Panc1 (cell line): ENCODE measurements at regions not wholly inside any gene's neighbourhood (a gene's known extent, or its start where the extent isn't known, plus 50 kb on each side); places are given as distances from the start of the nearest gene placed in this dataset.

Experiments used
- ATAC-seq: fragments of 200-7000 bp; cut with Tn5 transposase; 2 replicates; pipeline ENCODE4 v1.9.1; 2020; ENCODE audit warnings: mild to moderate bottlenecking, moderate library complexity
- BruUV-seq: library from RNA; stranded (reverse); fragments of 400-500 nt; replicated peaks from 2 replicates; lab custom pipeline; 2021; lab: Mats Ljungman, UMichigan
- CTCF ChIA-PET: fragments of 300-600 bp; sonication (Branson Sonifier 250); formaldehyde crosslinking; loops from one replicate; lab custom pipeline; 2022; ENCODE audit warnings: antibody characterized with exemption; lab: Charles Lee
- POLR2A ChIA-PET: fragments of 300-600 bp; sonication (Branson Sonifier 250); formaldehyde crosslinking; loops from one replicate; lab custom pipeline; 2022; ENCODE audit warnings: antibody characterized with exemption; lab: Charles Lee
- DNase-seq: peaks from one replicate; pipeline ENCODE4 v3.0.0-alpha.2; 2010; ENCODE audit warnings: low read depth, low spot score
- H3K27ac ChIP-seq: 2 replicates; pipeline ENCODE4 v1.5.1; 2011; ENCODE audit warnings: mild to moderate bottlenecking, low read length, inconsistent platforms
- H3K27me3 ChIP-seq: fragments of 200-500 bp; sonication (Bioruptor generic); 2 replicates; pipeline ENCODE4 v1.6.0; 2014; ENCODE audit warnings: low read length, inconsistent platforms; ENCODE audit not compliant: control insufficient read depth, insufficient read depth
- H3K36me3 ChIP-seq: fragments of 200-500 bp; sonication (Bioruptor generic); 2 replicates; pipeline ENCODE4 v1.5.1; 2014; ENCODE audit warnings: inconsistent platforms, mild to moderate bottlenecking, low read length, moderate library complexity; ENCODE audit not compliant: control insufficient read depth, insufficient read depth
- H3K4me1 ChIP-seq: 2 replicates; pipeline ENCODE4 v1.5.1; 2011; ENCODE audit warnings: inconsistent platforms, mild to moderate bottlenecking, low read length, moderate library complexity; ENCODE audit not compliant: control insufficient read depth, insufficient read depth
- H3K4me3 ChIP-seq, 2 experiments: 2 replicates each; pipeline ENCODE4 v1.5.1; 2011 to 2012; ENCODE audit warnings: low read depth in 2 of 2, low read length in 2 of 2, mild to moderate bottlenecking in 2 of 2, inconsistent platforms in 1 of 2, moderate library complexity in 1 of 2
- H3K9me3 ChIP-seq: fragments of 200-500 bp; sonication (Bioruptor generic); 2 replicates; pipeline ENCODE4 v1.5.1; 2014; ENCODE audit warnings: low read depth, mild to moderate bottlenecking, inconsistent platforms, low read length, moderate library complexity; ENCODE audit not compliant: control insufficient read depth, insufficient read depth
- CTCF ChIP-seq: fragments of 450-650 bp; IDR thresholded peaks from 2 replicates; pipeline ENCODE4 v1.5.1; 2017; ENCODE audit warnings: mild to moderate bottlenecking
- POLR2AphosphoS5 ChIP-seq: IDR thresholded peaks from 2 replicates; pipeline ENCODE4 v1.6.1; 2012; ENCODE audit warnings: mild to moderate bottlenecking, low read depth, low read length, moderate library complexity
- SIN3A ChIP-seq: IDR thresholded peaks from 2 replicates; pipeline ENCODE4 v1.6.1; 2012; ENCODE audit warnings: low read depth, mild to moderate bottlenecking, low read length, moderate library complexity, borderline replicate concordance; ENCODE audit not compliant: insufficient read depth
- TCF7L2 ChIP-seq: IDR thresholded peaks from 2 replicates; pipeline ENCODE4 v1.6.1; 2011; ENCODE audit warnings: mild to moderate bottlenecking, low read depth, low read length, inconsistent platforms
- in situ Hi-C: cut with HindIII; loops from 2 replicates; pipeline ENCODE4 v1.10.0; 2016; ENCODE audit warnings: low sequenced_read_pairs, low pct_unique_long_range_greater_than_20kb
- intact Hi-C: fragments of 100-400 bp; cut with micrococcal nuclease; formaldehyde crosslinking; loops from one replicate; pipeline ENCODE4 v1.10.0; 2022; ENCODE audit not compliant: unreplicated experiment
- TF ChIP-seq, protein P1 (sequence below), 2 experiments: IDR thresholded peaks; 2 replicates each; pipeline ENCODE4 v1.6.1; 2011 to 2012; ENCODE audit warnings: low read depth in 2 of 2, control low read depth in 1 of 2, low read length in 1 of 2, mild to moderate bottlenecking in 1 of 2, moderate library complexity in 1 of 2; ENCODE audit not compliant: insufficient read depth in 1 of 2

DNA sequence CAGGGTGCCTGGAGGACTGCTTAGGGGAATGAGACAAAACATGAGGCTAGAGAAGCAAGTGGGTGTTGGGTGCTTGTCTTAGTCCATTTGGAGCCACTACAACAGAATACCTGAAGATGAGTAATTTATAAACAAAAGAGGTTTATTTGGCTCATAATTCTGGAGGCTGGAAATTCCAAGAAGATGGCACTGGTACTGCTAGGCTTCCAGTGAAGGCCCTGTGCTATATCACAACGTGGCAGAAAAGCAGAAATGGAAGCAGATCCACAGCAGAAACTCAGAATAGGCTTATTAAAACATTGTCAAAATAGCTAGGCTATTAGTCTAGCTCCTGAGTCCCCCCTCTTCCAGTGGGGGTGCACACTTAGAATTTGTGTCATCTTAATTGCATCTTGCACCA, 701.7 kb downstream of the RWDD3 start:
- in situ Hi-C loops (no loop called here), intact Hi-C loops (no loop called here)
- CTCF ChIA-PET, result no interaction called here
- H3K27me3 ChIP-seq, result no peaks in the 10 kb centered on the region
- H3K9me3 ChIP-seq, result no peaks in the 10 kb centered on the region
- no peak for DNase-seq
- ATAC-seq, result no peak
- BruUV-seq, result no TSS peak
- no peak overlapping the region for H3K4me3 ChIP-seq
- POLR2A ChIA-PET, result no interaction called here
- H3K27ac ChIP-seq, result no peak overlapping the region
- no peaks in the 10 kb centered on the region for H3K4me1 ChIP-seq
- no peak for TF ChIP-seq TCF7L2
- H3K36me3 ChIP-seq, result no peaks in the 10 kb centered on the region

DNA sequence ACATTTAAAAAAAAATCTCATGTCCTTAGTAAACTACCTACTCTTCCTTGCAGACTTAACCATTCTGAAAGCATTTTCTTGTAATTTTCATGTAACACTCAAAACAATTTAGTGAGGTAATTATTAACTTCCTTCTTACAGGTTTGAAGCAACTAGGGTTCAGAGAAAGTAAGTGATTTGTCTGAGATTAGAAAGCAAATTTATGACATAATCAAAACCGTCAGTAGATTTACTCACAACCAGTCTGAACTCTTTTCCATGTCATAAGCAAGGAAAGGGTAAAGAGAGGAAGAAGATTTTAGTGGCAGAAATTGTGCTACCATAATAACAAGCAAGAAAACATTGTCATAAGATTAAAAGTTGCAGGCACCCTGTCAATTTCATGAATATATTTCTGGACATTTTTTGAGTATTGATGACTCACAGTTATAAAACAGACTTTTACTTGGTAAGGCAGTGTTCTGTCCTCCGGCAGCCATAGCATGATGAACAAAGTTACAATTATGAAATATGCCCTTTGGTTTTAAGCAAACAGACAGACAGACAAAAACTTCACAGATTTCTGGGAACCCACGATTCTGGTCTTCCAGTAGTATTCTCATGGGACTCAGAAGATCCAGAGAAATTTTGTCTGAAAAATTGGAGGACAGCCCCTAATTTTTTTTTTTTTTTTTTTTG, 707.2 kb downstream of the RWDD3 start:
- ChIA-PET CTCF (no interaction called here), POLR2A (no interaction called here)
- ATAC-seq, result no peak
- DNase-seq, result no peak
- Histone ChIP-seq H3K4me3 (no peak overlapping the region), H3K9me3 (no peaks in the 10 kb centered on the region), H3K27me3 (no peaks in the 10 kb centered on the region), H3K27ac (no peak overlapping the region), H3K4me1 (no peaks in the 10 kb centered on the region), H3K36me3 (no peaks in the 10 kb centered on the region)
- in situ Hi-C loops, result no loop called here
- TF ChIP-seq, protein P1, sequence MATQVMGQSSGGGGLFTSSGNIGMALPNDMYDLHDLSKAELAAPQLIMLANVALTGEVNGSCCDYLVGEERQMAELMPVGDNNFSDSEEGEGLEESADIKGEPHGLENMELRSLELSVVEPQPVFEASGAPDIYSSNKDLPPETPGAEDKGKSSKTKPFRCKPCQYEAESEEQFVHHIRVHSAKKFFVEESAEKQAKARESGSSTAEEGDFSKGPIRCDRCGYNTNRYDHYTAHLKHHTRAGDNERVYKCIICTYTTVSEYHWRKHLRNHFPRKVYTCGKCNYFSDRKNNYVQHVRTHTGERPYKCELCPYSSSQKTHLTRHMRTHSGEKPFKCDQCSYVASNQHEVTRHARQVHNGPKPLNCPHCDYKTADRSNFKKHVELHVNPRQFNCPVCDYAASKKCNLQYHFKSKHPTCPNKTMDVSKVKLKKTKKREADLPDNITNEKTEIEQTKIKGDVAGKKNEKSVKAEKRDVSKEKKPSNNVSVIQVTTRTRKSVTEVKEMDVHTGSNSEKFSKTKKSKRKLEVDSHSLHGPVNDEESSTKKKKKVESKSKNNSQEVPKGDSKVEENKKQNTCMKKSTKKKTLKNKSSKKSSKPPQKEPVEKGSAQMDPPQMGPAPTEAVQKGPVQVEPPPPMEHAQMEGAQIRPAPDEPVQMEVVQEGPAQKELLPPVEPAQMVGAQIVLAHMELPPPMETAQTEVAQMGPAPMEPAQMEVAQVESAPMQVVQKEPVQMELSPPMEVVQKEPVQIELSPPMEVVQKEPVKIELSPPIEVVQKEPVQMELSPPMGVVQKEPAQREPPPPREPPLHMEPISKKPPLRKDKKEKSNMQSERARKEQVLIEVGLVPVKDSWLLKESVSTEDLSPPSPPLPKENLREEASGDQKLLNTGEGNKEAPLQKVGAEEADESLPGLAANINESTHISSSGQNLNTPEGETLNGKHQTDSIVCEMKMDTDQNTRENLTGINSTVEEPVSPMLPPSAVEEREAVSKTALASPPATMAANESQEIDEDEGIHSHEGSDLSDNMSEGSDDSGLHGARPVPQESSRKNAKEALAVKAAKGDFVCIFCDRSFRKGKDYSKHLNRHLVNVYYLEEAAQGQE (IDR thresholded peaks at IDR 0.05; ENCODE audit: insufficient read depth in 1 of 2, low read depth in 2 of 2, low read length in 1 of 2), result no peak
- TF ChIP-seq POLR2AphosphoS5, result no peak
- TF ChIP-seq TCF7L2, result no peak
- TF ChIP-seq CTCF, result no peak
- TF ChIP-seq SIN3A, result no peak
- intact Hi-C loops, result no loop called here
- BruUV-seq, result no TSS peak

DNA sequence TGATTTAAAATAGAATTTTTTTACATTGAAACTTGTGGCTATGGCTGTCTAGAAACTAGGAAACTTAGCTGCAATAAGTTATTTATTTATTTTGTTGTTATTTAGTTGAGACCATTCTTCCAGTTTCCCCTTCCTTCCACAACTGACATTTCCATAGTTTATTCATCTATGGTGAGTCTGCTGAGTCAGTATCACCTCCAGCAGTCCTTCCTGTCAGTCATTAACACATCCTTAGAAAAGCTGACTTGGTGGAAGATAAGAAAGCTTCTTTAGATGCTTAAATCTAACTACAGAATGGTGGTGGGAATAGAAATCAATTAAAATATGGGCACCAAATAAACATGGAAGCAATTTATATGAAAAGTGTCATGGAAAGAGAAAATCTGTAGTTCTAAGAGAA, 714.0 kb downstream of the RWDD3 start:
- in situ Hi-C loops (no loop called here), intact Hi-C loops (no loop called here)
- CTCF ChIA-PET, result no interaction called here
- H3K27me3 ChIP-seq, result no peaks in the 10 kb centered on the region
- BruUV-seq, result no TSS peak
- H3K36me3 ChIP-seq, result no peaks in the 10 kb centered on the region
- H3K4me1 ChIP-seq, result no peaks in the 10 kb centered on the region
- TF ChIP-seq POLR2AphosphoS5 (no peak), SIN3A (no peak), TCF7L2 (no peak), CTCF (no peak)
- TF ChIP-seq, protein P1 (IDR thresholded peaks at IDR 0.05; ENCODE audit: insufficient read depth in 1 of 2, low read depth in 2 of 2, low read length in 1 of 2), result no peak
- H3K4me3 ChIP-seq, result no peak overlapping the region
- H3K9me3 ChIP-seq, result no peaks in the 10 kb centered on the region
- DNase-seq (no peak), ATAC-seq (no peak)
- POLR2A ChIA-PET, result no interaction called here
- H3K27ac ChIP-seq, result no peak overlapping the region
